GM23338 (cell line): ENCODE measurements at regions not wholly inside any gene's neighbourhood (a gene's known extent, or its start where the extent isn't known, plus 50 kb on each side); places are given as distances from the start of the nearest gene placed in this dataset.
"Not testable (repeated sequence)": the region's sequence is repeated elsewhere in the genome, so short reads cannot be mapped to it uniquely, and the experiment has no call there.

Source experiments
- CREB1 ChIP-seq: fragments of 250-450 bp; sonication (Bioruptor Pico); IDR thresholded peaks from 2 replicates; pipeline ENCODE4 v1.5.0; 2020; ENCODE audit warnings: low read depth, mild to moderate bottlenecking, moderate library complexity
- CTCF ChIP-seq, 2 experiments: fragments of 200-600 bp in 1 of 2; sonication (generic) in 1 of 2; conservative IDR thresholded peaks; 2 replicates each; pipeline versions ENCODE4 v1.5.1 to v1.6.1; 2016 to 2017; ENCODE audit warnings: antibody characterized with exemption in 2 of 2, low read depth in 2 of 2, mild to moderate bottlenecking in 2 of 2, moderate library complexity in 1 of 2
- ETS1 ChIP-seq: IDR thresholded peaks from 2 replicates; pipeline ENCODE4 v1.6.1; 2016; ENCODE audit warnings: antibody characterized with exemption
- EZH2 ChIP-seq: fragments of 200-600 bp; sonication (generic); IDR thresholded peaks from one replicate; pipeline ENCODE4 v1.8.0; 2017; ENCODE audit warnings: antibody characterized with exemption, mild to moderate bottlenecking, low read depth; ENCODE audit not compliant: unreplicated experiment
- EZH2phosphoT487 ChIP-seq: fragments of 200-600 bp; sonication (generic); IDR thresholded peaks from one replicate; pipeline ENCODE4 v1.8.1; 2018; ENCODE audit warnings: antibody characterized with exemption; ENCODE audit not compliant: unreplicated experiment
- POLR2AphosphoS5 ChIP-seq: IDR thresholded peaks from 2 replicates; pipeline ENCODE4 v1.6.1; 2016; ENCODE audit warnings: antibody characterized with exemption, low read depth
- REST ChIP-seq: IDR thresholded peaks from one replicate; pipeline ENCODE4 v1.6.1; 2018; ENCODE audit warnings: antibody characterized with exemption; ENCODE audit not compliant: unreplicated experiment
- ZNF114 ChIP-seq: fragments of 250-450 bp; sonication (Bioruptor Pico); IDR thresholded peaks from 2 replicates; pipeline ENCODE4 v1.5.0; 2020; ENCODE audit warnings: mild to moderate bottlenecking, moderate library complexity
- ZNF462 ChIP-seq: fragments of 250-450 bp; sonication (Bioruptor Pico); IDR thresholded peaks from 2 replicates; pipeline ENCODE4 v1.5.0; 2020; ENCODE audit warnings: mild to moderate bottlenecking, moderate library complexity

GRCh38 chr2:65963303-65963702 is 471.6 kb upstream of the MEIS1 start:
- not testable (repeated sequence) for TF ChIP-seq CTCF (conservative IDR thresholded peaks at IDR 0.05; ENCODE audit: low read depth in 2 of 2); POLR2AphosphoS5; EZH2phosphoT487; REST; ETS1; ZNF114; ZNF462; CREB1 (CRISPR knock-in tag); EZH2
